Activated naive CD4-positive, alpha-beta T cell treated with anti-CD3 and anti-CD28 coated beads, Interleukin-2, amount 50 U/mL, for 72 hours (primary cell): ENCODE measurements at regions not wholly inside any gene's neighbourhood (a gene's known extent, or its start where the extent isn't known, plus 50 kb on each side); places are given as distances from the start of the nearest gene placed in this dataset.
"Not testable (repeated sequence)": the region's sequence is repeated elsewhere in the genome, so short reads cannot be mapped to it uniquely, and the experiment has no call there.

ENCODE experiments used
- ATAC-seq, 2 donors: fragments of 150-1000 bp; cut with Tn5 transposase; 2 replicates each; pipeline ENCODE4 v1.10.0; 2021; ENCODE audit warnings: mild to moderate bottlenecking in 2 of 2, moderate library complexity in 2 of 2
- DNase-seq, 2 donors: peaks; one replicate each; pipeline ENCODE4 v3.0.0; 2021 to 2022; ENCODE audit warnings: low spot score in 2 of 2
- H3K27ac Mint-ChIP-seq, 2 donors: one replicate each; pipeline ENCODE4 v1.8.0; 2022; ENCODE audit warnings: mild to moderate bottlenecking in 2 of 2, mixed read lengths in 2 of 2
- H3K36me3 Mint-ChIP-seq, 2 donors: one replicate each; pipeline ENCODE4 v1.8.0; 2022; ENCODE audit warnings: mixed read lengths in 2 of 2
- H3K9me3 Mint-ChIP-seq, 2 donors: one replicate each; pipeline ENCODE4 v1.8.0; 2022; ENCODE audit warnings: mixed read lengths in 2 of 2

DNA sequence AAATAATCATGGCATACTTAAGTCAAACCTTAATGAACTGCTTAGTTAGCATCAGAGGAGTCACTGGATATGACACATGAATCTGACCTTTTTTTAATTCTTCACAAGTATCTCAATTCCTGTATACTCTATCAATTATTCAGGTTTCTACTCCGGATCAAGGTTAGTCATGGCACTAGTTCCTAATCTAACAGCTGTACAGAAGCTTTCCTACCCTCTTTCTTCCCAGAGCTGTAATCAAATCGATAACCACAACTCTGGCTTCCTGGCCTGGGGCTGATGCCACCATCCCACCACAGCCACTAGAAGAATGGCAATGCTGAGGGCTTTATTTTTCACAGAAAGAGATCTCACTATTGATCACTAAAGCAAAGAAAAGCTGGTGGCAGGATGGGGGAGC, 718.5 kb downstream of the SMARCA1 start:
- DNase-seq (no peak), ATAC-seq (no peak)
- H3K27ac Mint-ChIP-seq, result no peak overlapping the region
- no peaks in the 10 kb centered on the region for H3K9me3 Mint-ChIP-seq
- H3K36me3 Mint-ChIP-seq, result peaks cover 0 to 5% of the 10 kb centered on the region in 2 donors

DNA sequence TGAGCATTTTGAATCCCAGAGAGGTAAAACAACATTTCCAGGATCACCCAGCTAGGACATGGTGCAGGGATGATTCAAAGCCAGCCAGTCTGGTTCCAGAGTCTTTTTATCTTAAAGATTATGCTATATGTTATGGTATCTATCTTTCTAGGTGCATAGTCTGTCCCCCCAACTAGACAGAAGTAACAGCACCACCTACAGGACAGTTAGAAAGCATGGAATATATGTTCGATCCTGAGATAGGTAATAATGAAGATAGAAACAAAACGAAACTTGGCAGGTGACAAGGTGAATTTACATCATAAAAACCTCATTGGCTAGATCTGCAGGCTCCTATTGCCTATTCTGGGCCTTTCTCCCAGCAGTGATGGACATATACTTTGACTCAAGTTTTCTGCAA, 723.2 kb downstream of the SMARCA1 start:
- DNase-seq (no peak), ATAC-seq (no peak)
- Mint-ChIP-seq H3K36me3 (no peaks in the 10 kb centered on the region), H3K27ac (no peak overlapping the region), H3K9me3 (no peaks in the 10 kb centered on the region)

DNA sequence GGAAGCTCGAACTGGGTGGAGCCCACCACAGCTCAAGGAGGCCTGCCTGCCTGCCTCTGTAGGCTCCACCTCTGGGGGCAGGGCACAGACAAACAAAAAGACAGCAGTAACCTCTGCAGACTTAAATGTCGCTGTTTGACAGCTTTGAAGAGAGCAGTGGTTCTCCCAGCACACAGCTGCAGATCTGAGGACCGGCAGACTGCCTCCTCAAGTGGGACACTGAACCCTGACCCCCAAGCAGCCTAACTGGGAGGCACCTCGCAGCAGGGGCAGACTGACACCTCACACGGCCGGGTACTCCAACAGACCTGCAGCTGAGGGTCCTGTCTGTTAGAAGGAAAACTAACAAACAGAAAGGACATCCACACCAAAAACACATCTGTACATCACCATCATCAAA, 730.9 kb upstream of the ACTRT1 start:
- H3K36me3 Mint-ChIP-seq, H3K9me3 Mint-ChIP-seq, ATAC-seq, H3K27ac Mint-ChIP-seq, DNase-seq: not testable (repeated sequence)

DNA sequence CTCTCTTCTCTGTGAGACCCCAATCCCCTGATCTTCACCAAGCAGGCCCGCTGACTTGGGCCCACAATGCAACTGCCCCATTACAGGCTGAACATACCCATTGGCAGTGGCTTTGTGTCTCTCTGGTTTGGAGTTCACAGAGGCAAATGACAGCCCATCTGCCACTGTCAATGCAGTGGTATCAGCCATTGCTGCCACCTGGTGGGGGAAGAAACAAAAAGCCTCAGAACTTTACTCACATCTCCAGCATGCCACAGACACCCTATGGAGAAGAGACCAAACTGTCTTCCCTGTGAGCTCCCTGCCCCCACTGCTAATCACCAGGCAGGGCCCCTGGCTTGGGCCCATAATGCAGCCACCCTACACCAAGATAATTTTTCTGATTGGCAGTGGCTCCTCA, 729.3 kb upstream of the ACTRT1 start:
- no peak for ATAC-seq
- Mint-ChIP-seq H3K9me3 (peaks cover 6 to 7% of the 10 kb centered on the region in 2 donors), H3K36me3 (peaks cover 0 to 7% of the 10 kb centered on the region in 2 donors), H3K27ac (no peak overlapping the region)
- DNase-seq, result peak in 1 of 2 donors; percentile 11

DNA sequence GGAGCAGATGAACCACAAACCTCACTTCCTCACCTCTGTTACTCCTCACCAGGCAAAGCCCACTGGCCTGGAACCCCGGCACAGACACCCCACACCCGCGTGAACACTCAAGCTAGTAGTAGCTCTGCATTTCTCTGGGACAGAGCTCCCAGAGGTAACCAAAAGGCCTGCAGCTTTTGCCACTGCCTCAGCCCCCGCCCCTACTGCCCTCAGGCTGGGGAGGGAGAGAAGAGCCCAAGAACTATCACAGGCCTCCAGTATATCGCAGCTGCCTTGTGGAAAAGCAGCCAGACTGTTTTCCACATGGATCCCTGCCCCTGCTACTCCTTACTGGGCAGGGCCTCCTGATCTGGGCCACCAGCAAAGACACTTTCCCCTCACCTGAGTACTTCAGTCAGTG, 728.7 kb upstream of the ACTRT1 start:
- no peak for DNase-seq
- Mint-ChIP-seq H3K36me3 (peaks cover 0 to 7% of the 10 kb centered on the region in 2 donors), H3K9me3 (peaks cover 6 to 7% of the 10 kb centered on the region in 2 donors), H3K27ac (no peak overlapping the region)
- no peak for ATAC-seq

DNA sequence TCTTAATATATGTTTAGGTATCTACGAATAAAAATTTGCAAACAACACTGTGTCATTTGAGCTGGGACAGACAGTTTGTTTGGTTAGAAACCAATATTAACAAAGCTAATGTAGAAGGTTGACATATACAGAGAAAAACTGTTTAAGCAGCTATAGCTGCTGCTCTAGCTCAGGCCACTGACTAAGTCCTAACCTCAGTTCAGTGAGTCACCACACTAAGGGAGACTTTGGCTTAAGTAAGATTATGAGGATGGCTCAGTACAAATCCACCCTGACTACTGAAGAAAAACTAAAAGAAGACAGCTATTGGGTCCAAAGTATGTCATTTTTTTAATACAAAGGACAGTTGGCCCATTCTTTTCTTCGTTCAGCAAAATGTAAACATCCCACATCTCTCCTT, 717.3 kb upstream of the ACTRT1 start:
- H3K9me3 Mint-ChIP-seq, result peaks cover 3 to 4% of the 10 kb centered on the region in 2 donors
- no peaks in the 10 kb centered on the region for H3K36me3 Mint-ChIP-seq
- DNase-seq (no peak), ATAC-seq (no peak)
- no peak overlapping the region for H3K27ac Mint-ChIP-seq

DNA sequence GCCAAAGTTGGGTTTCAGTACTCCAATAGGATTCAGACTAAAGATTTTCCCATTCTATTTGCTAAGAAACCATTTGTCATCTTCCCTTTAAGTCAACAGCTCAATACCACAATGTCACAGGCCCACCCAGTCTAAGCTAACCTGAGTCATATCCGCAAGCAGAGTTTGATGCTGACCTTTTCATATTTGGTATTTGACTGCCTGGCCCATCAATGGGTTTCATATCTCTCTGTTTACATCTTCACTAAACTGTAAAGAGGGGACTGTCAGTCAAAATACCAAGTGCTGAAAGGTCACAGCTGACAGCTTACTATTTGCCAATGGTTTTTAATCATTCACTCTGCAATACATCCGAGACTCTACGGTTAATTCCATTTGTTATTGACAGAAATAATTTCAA, 707.5 kb upstream of the ACTRT1 start:
- ATAC-seq, result no peak
- Mint-ChIP-seq H3K36me3 (no peaks in the 10 kb centered on the region), H3K9me3 (no peaks in the 10 kb centered on the region), H3K27ac (no peak overlapping the region)
- no peak for DNase-seq

DNA sequence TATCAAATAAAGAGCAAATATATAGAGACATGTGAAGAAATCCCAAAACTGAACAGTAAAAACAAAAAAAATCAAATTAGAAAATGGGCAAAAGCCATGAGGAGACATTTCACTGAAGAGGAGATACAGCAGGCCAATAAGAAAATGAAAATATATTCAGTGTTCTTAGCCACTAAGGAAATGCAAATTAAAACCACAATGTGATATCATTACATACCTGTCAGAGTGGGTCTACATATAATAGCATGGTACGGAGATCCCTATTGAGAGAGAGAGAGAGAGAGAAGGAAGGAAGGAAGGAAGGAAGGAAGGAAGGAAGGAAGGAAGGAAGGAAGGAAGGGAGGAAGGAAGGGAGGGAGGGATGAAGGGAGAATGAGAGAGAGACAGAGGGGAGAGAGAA, 707.0 kb upstream of the ACTRT1 start:
- DNase-seq (no peak), ATAC-seq (no peak)
- no peaks in the 10 kb centered on the region for H3K9me3 Mint-ChIP-seq
- no peaks in the 10 kb centered on the region for H3K36me3 Mint-ChIP-seq
- H3K27ac Mint-ChIP-seq, result no peak overlapping the region

DNA sequence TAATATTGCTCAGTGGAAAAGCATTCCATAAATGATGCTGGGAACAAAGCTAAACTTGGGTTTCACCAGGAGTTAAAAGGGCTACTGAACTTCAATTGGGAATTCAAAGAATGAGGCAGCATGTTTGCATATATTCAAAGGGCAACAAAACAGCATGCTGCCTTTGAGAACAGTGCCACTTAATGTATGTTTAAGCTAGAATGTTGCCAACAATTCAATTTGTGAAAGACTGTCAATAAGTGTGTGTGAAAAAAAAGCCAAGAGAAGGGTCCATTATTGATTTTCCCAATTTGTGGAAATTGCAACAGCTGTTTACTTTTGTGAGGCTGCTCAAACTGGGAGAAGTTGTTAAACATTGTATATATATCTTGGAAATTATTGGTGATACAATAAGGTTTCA, 701.9 kb upstream of the ACTRT1 start:
- H3K36me3 Mint-ChIP-seq, result no peaks in the 10 kb centered on the region
- no peak overlapping the region for H3K27ac Mint-ChIP-seq
- no peaks in the 10 kb centered on the region for H3K9me3 Mint-ChIP-seq
- DNase-seq (no peak), ATAC-seq (no peak)

DNA sequence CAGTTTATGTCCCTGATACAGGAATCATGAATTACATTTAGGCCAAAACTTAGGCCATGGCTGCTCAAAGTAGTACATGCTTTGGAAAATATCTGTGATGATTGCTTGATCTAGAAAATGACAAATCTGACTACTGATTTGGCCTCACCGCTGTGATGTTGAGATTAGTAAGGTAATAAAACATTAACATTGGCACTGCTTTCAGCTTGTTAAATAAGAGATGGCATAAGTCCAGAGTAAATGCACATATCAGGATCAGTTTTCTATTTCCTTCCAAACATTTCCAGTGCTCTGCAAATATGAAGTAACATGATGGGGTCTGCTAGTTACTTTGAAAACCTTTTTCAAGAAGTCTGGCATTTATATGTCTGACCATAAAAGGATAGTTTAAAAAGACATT, 687.3 kb upstream of the ACTRT1 start:
- Mint-ChIP-seq H3K36me3 (no peaks in the 10 kb centered on the region), H3K9me3 (no peaks in the 10 kb centered on the region), H3K27ac (no peak overlapping the region)
- ATAC-seq (no peak), DNase-seq (no peak)

DNA sequence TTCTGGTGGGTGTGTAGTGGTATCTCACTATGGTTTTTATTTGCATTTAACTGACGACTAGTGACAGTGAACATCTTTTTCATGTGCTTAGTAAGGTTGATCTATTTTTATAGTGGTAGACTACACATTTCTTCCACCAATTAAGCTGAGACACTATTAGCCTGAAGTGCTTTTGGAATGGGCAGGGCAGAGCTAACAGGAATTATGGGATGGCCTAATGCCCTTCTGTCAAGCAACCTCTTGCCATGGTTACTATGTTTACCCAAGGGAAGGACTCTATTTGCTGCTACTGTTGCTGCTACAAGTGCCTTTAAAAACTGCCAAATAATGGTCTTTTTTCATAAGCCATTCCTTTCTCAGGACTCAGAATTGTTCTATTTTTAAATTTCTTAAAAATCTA, 676.7 kb upstream of the ACTRT1 start:
- ATAC-seq, result no peak
- no peak for DNase-seq
- Mint-ChIP-seq H3K36me3 (no peaks in the 10 kb centered on the region), H3K27ac (no peak overlapping the region), H3K9me3 (peaks cover 0 to 6% of the 10 kb centered on the region in 2 donors)

DNA sequence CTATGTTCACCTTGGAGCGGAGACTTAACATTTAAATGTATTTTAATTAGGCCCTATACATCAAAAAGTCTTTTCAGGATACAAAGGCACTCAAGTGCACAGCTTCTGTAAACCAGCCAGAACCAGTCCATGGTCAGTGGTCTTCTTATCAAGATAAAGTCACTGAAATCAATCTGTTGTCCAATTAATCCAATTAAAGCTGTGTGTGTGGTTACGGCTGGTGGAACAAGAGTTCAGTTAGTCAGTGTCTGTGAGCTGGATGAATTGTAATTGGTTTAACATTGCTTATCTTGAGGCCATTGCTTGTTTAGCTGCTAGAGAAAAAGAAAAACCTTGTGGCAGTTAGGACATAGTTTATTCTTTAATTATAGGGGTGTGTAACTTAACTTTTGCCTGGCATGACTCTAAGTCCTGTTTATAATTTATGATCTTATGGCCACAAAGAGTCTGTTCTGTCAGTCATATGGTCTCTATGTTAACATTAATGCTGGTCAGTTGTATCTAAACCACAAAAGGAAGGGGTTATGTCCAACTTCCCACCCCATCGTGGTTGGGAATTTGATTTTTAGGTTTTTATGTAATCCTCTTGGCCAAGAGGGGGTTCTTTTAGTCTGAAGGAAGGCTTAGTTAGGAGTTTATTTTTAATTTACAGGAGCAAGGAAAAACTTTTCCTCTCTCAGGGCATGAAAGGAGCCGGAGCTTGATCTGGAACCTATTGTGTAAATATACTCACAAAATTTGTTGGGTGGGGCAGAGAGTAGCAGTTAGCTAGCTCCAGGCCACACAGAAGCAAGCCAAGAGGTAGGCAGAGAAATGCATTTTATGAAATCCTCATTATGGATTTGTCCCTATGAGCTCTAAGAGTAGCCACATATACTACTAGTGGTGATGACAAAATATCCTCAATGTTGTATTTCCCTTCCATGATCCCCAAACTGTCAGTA, 665.7 kb upstream of the ACTRT1 start:
- ATAC-seq, result no peak
- DNase-seq, result no peak
- H3K27ac Mint-ChIP-seq, result no peak overlapping the region
- H3K36me3 Mint-ChIP-seq, result no peaks in the 10 kb centered on the region
- H3K9me3 Mint-ChIP-seq, result no peaks in the 10 kb centered on the region

DNA sequence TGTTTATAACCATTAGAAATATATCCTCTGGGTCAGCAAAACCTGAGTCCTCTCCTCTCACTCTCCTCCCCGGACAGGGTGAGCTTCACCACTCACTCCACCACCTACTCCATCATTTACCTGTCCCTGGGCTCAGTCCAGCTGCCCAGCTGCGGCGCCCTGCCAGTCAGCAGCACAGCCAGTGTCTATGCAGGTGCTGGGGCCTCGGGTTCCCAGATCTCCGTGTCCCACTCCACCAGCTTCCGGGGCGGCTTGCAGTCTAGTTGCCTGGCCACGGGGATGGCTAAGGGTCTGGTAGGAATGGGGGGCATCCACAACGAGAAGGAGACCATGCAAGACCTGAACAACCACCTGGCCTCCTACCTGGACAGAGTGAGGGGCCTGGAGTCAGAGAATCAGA, 662.2 kb upstream of the ACTRT1 start:
- H3K9me3 Mint-ChIP-seq, result no peaks in the 10 kb centered on the region
- ATAC-seq, result no peak
- no peak for DNase-seq
- no peaks in the 10 kb centered on the region for H3K36me3 Mint-ChIP-seq
- no peak overlapping the region for H3K27ac Mint-ChIP-seq

DNA sequence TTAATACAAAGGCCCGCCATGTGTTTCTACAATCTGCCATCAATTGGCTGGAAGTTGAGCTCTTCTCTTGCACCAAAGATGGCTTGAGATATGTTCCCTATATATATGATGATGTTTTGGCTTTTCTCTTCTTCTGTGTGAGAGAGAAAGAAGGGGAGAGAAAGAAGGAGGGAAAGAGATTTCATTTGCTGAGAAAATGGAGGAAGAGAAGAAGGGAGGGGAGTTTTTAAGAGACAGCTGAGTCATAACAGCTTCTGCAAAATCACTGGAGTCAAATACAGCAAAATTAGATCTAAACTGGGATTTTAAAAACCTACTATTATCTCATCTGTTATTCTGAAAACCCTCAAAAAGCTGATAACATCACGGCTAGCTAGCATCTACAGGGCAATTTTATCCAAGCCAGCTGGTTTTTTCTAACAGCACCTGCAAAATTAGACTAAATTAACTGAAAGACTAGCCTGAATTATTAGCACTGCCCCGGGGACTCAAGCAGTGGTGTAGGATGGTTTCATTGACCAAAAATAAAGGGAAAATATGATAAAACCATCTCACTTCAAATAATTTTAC, 647.6 kb upstream of the ACTRT1 start:
- H3K27ac Mint-ChIP-seq, result no peak overlapping the region
- no peak for DNase-seq

DNA sequence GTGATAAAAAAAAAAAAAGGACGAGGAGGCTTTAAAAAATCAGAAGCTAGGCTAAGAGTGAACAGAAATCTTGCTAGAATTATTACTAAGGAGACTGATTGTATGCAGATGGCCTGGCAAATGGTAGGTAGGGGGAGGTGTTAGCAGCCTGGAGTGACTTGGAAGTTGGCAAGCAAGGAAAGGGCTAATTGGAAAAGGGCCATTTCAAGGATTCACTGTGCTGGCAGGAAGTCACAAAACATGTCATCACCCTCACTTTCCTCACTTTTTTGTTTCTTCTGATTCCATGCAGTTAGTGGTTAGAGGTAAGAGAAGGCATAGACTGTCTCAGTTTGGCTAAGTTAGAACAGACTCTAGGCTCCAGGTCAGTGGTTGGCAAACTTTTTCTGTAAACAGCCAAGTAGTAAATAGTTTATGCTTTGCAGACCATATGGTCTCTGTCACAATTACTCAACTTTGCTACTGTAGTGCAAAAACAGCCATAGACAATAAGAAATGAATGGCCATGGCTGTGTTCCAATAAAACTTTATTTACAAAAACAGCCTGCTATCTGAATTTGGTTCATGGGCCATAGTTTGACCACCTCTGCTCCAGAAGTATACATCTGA, 646.5 kb upstream of the ACTRT1 start:
- Mint-ChIP-seq H3K36me3 (no peaks in the 10 kb centered on the region), H3K9me3 (no peaks in the 10 kb centered on the region), H3K27ac (no peak overlapping the region)
- ATAC-seq, result no peak
- DNase-seq, result no peak

More for the DNA sequence above, 647.6 kb upstream of the ACTRT1 start:
- no peak for ATAC-seq
- H3K9me3 Mint-ChIP-seq, result no peaks in the 10 kb centered on the region
- no peaks in the 10 kb centered on the region for H3K36me3 Mint-ChIP-seq

DNA sequence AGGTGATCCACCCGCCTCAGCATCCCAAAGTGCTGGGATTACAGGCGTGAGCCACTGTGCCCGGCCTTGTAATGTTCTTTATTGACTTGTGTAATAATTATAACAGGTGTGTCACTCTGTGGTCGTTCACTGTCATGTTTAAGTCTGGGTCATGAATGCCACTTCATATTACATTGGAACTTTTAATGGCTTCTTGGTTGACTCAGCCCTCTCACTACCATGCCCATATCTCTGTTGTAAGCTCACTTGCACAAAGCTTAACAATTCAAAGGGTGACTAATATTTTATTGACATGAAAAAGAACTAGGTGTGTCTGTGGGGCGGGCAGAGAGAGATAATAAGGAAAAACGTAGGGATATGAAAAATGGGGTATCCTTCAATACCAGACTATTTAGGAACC, 639.7 kb upstream of the ACTRT1 start:
- H3K9me3 Mint-ChIP-seq, result no peaks in the 10 kb centered on the region
- ATAC-seq (no peak), DNase-seq (no peak)
- no peak overlapping the region for H3K27ac Mint-ChIP-seq
- no peaks in the 10 kb centered on the region for H3K36me3 Mint-ChIP-seq

DNA sequence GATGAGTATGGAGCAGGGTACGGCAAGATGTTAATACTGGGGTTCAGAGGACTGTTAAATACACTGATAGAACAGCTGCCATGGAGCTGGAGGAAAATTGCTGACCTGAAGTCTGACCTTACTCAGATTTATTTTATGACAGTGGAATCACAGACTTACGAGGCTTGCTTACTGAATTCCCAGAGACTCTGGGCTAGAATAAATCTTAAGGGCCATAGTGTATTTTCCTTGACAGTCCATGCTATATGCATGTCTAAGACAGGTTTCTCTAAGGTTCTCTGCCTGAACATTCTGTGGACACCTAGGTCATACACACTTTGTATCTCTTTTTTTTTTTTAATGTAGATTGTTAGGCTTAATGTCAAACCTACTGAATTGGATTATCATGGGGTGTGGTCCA, 633.2 kb upstream of the ACTRT1 start:
- no peaks in the 10 kb centered on the region for H3K36me3 Mint-ChIP-seq
- H3K9me3 Mint-ChIP-seq, result peaks cover 0 to 3% of the 10 kb centered on the region in 2 donors
- ATAC-seq, result no peak

DNA sequence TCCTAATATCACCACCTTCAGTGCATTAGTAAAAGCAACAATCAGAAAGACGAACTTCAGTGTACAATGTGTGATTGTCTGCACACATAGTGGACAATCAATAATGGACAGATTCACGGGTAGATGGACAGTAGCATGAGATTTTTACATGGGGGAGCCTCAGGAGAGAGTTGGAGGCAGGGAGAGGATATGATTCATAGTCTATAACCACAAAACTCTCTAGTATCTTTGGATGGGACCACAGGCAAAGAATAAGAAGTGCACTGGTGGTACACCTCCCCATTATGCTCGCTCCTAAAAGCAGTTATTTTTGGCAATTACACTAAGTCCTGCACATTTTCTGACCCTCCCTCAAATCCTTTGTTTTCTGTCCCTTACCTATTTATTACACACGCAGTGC, 624.4 kb upstream of the ACTRT1 start:
- DNase-seq (no peak), ATAC-seq (no peak)
- Mint-ChIP-seq H3K9me3 (no peaks in the 10 kb centered on the region), H3K36me3 (no peaks in the 10 kb centered on the region), H3K27ac (no peak overlapping the region)

More for the DNA sequence above, 633.2 kb upstream of the ACTRT1 start:
- no peak for DNase-seq
- no peak overlapping the region for H3K27ac Mint-ChIP-seq
